CD4-positive, alpha-beta memory T cell (primary cell): ENCODE measurements at regions not wholly inside any gene's neighbourhood (a gene's known extent, or its start where the extent isn't known, plus 50 kb on each side); places are given as distances from the start of the nearest gene placed in this dataset.
A peak's percentile ranks its signal among the peaks of the same experiment; 100 is the strongest.

Experiments used
- CTCF ChIA-PET: fragments of 350-600 bp; sonication (Branson Sonifier 250); formaldehyde crosslinking; loops from one replicate; lab custom pipeline; 2021; ENCODE audit warnings: inconsistent platforms; ENCODE audit not compliant: partially characterized antibody; lab: Charles Lee
- POLR2A ChIA-PET: fragments of 350-600 bp; sonication (Branson Sonifier 250); formaldehyde crosslinking; loops from one replicate; lab custom pipeline; 2021; ENCODE audit not compliant: partially characterized antibody; lab: Charles Lee
- DNase-seq, 5 donors: peaks; one replicate each; pipeline versions ENCODE4 v3.0.0 to v3.0.0-alpha.2; 2020 to 2022; ENCODE audit warnings: mixed read lengths in 1 of 5
- H3K27ac ChIP-seq: one replicate; pipeline ENCODE4 v1.7.0; 2013; ENCODE audit warnings: low read depth, low read length
- H3K27me3 ChIP-seq: 2 replicates; pipeline ENCODE4 v1.7.0; 2013; ENCODE audit warnings: mild to moderate bottlenecking, low read length, moderate library complexity; ENCODE audit not compliant: insufficient read depth
- H3K36me3 ChIP-seq: 2 replicates; pipeline ENCODE4 v1.7.0; 2013; ENCODE audit warnings: mild to moderate bottlenecking, low read length, moderate library complexity; ENCODE audit not compliant: insufficient read depth
- H3K4me1 ChIP-seq: 2 replicates; pipeline ENCODE4 v1.7.0; 2013; ENCODE audit warnings: mild to moderate bottlenecking, low read length, moderate library complexity; ENCODE audit not compliant: insufficient read depth
- H3K4me3 ChIP-seq, 2 donors: one replicate each; pipeline ENCODE4 v1.7.0; 2013; ENCODE audit warnings: low read length in 2 of 2, mild to moderate bottlenecking in 1 of 2
- H3K9me3 ChIP-seq, 2 donors: one replicate each; pipeline ENCODE4 v1.7.0; 2013; ENCODE audit warnings: low read length in 2 of 2, control low read depth in 1 of 2; ENCODE audit not compliant: control insufficient read depth in 1 of 2
- H3K27ac Mint-ChIP-seq, 7 donors: one replicate each; pipeline ENCODE4 v1.8.0; 2020 to 2021; ENCODE audit warnings: mixed read lengths in 7 of 7, mild to moderate bottlenecking in 6 of 7, inconsistent platforms in 3 of 7, moderate library complexity in 3 of 7
- H3K27me3 Mint-ChIP-seq, 2 donors: one replicate each; pipeline ENCODE4 v1.8.0; 2020 to 2021; ENCODE audit warnings: mixed read lengths in 2 of 2
- H3K36me3 Mint-ChIP-seq, 2 donors: one replicate each; pipeline ENCODE4 v1.8.0; 2020 to 2021; ENCODE audit warnings: mixed read lengths in 2 of 2, inconsistent platforms in 1 of 2, mild to moderate bottlenecking in 1 of 2
- H3K4me1 Mint-ChIP-seq, 4 donors: one replicate each; pipeline ENCODE4 v1.8.0; 2020 to 2021; ENCODE audit warnings: mixed read lengths in 4 of 4, mild to moderate bottlenecking in 1 of 4
- H3K4me3 Mint-ChIP-seq, 8 donors: one replicate each; pipeline ENCODE4 v1.8.0; 2020 to 2021; ENCODE audit warnings: mixed read lengths in 8 of 8, mild to moderate bottlenecking in 7 of 8, moderate library complexity in 6 of 8, inconsistent platforms in 3 of 8
- H3K9me3 Mint-ChIP-seq, 8 donors: one replicate each; pipeline ENCODE4 v1.8.0; 2020 to 2021; ENCODE audit warnings: mixed read lengths in 8 of 8, mild to moderate bottlenecking in 5 of 8, inconsistent platforms in 3 of 8, moderate library complexity in 1 of 8
- intact Hi-C: fragments of 100-400 bp; cut with micrococcal nuclease; formaldehyde crosslinking; loops from one replicate; pipeline ENCODE4 v1.15.1; 2023

GRCh38 chr6:134117409-134117808, 65.0 kb upstream of the SLC2A12 start:
- no peaks in the 10 kb centered on the region for H3K4me1 ChIP-seq
- no peaks in the 10 kb centered on the region for H3K36me3 Mint-ChIP-seq
- intact Hi-C loops, result no loop called here
- ChIA-PET POLR2A (no interaction called here), CTCF (interaction anchor here (1.0 to 1.7 kb wide), 3 partner anchors 9 to 823 kb away, joined by 3 to 4 read pairs (median 3); no protein-coding TSS in a partner anchor)
- H3K27me3 Mint-ChIP-seq, result peaks cover 4 to 11% of the 10 kb centered on the region in 2 donors
- no peak overlapping the region for H3K27ac Mint-ChIP-seq
- no peak overlapping the region for H3K4me3 ChIP-seq
- DNase-seq, result no peak
- peaks cover 0 to 4% (median 0%) of the 10 kb centered on the region in 8 donors for H3K9me3 Mint-ChIP-seq
- H3K9me3 ChIP-seq, result no peaks in the 10 kb centered on the region
- H3K4me3 Mint-ChIP-seq, result no peak overlapping the region
- no peaks in the 10 kb centered on the region for H3K36me3 ChIP-seq
- peaks cover 0 to 5% (median 0%) of the 10 kb centered on the region in 4 donors for H3K4me1 Mint-ChIP-seq
- no peak overlapping the region for H3K27ac ChIP-seq
- no peaks in the 10 kb centered on the region for H3K27me3 ChIP-seq

DNA sequence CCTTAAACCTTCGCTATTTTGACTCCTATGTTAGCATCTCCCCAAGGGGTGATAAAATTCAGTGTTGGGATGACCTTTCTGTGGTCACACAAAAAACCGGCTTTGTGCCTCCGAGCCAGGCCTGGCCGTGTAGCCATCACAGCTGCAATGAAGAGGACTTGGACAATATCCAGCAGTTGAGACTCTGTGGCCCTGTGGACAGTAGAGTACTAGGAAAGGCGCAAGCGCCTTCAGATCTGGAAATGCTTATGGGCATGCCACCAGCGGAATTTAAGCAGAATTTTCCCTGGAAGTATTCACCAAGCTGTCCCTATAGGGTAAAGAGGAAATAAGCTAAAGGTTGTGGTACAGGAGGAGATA, 63.3 kb upstream of the SLC2A12 start:
- POLR2A ChIA-PET, result no interaction called here

GRCh38 chr6:134114918-134115714, 62.7 kb upstream of the SLC2A12 start:
- peaks cover 0 to 5% (median 0%) of the 10 kb centered on the region in 4 donors for H3K4me1 Mint-ChIP-seq
- H3K27me3 ChIP-seq, result no peaks in the 10 kb centered on the region
- no peaks in the 10 kb centered on the region for H3K9me3 ChIP-seq
- no peak overlapping the region for H3K27ac ChIP-seq
- no peak overlapping the region for H3K27ac Mint-ChIP-seq
- POLR2A ChIA-PET, result no interaction called here
- peaks cover 0 to 2% (median 0%) of the 10 kb centered on the region in 8 donors for H3K9me3 Mint-ChIP-seq
- no peak for DNase-seq
- no peaks in the 10 kb centered on the region for H3K36me3 ChIP-seq
- H3K27me3 Mint-ChIP-seq, result peaks cover 4 to 11% of the 10 kb centered on the region in 2 donors
- no peaks in the 10 kb centered on the region for H3K36me3 Mint-ChIP-seq
- CTCF ChIA-PET, result interaction anchor here (1.0 to 1.4 kb wide), 3 partner anchors 9 to 14 kb away, joined by 3 read pairs; no protein-coding TSS in a partner anchor
- H3K4me3 ChIP-seq, result no peak overlapping the region
- no peaks in the 10 kb centered on the region for H3K4me1 ChIP-seq
- intact Hi-C loops, result no loop called here
- no peak overlapping the region for H3K4me3 Mint-ChIP-seq

More for the DNA sequence above, 63.3 kb upstream of the SLC2A12 start:
- Histone ChIP-seq H3K4me3 (no peak overlapping the region), H3K27me3 (no peaks in the 10 kb centered on the region), H3K9me3 (no peaks in the 10 kb centered on the region), H3K4me1 (no peaks in the 10 kb centered on the region), H3K36me3 (no peaks in the 10 kb centered on the region), H3K27ac (no peak overlapping the region)
- Mint-ChIP-seq H3K4me3 (no peak overlapping the region), H3K4me1 (peaks cover 0 to 5% (median 0%) of the 10 kb centered on the region in 4 donors), H3K9me3 (peaks cover 0 to 4% (median 0%) of the 10 kb centered on the region in 8 donors), H3K36me3 (no peaks in the 10 kb centered on the region), H3K27me3 (peaks cover 4 to 11% of the 10 kb centered on the region in 2 donors), H3K27ac (no peak overlapping the region)
- intact Hi-C loops, result no loop called here
- CTCF ChIA-PET, result interaction anchor here (0.8 to 1.4 kb wide), 4 partner anchors 10 to 19 kb away, joined by 3 read pairs; no protein-coding TSS in a partner anchor
- no peak for DNase-seq

DNA sequence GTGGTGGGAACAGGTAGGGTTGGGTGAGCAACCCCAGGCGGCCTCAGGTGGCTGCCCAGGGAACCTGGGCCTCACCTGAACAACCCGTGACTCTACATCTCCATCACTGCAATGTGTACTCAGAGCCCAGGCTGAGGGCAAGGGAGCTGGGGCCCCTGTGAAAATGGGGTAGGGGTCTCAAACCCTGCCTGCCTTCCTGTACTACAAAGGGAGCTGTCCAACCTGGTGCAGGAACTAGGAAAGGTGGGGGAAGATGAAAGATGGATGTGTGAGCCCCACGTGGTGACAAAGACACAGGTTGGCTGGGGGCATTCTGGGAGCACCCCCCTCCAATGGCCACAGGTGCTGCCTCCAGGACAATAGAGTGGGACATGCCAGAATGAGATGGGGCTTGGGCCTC, 62.1 kb upstream of the SLC2A12 start:
- peaks cover 0 to 2% (median 0%) of the 10 kb centered on the region in 8 donors for H3K9me3 Mint-ChIP-seq
- no peaks in the 10 kb centered on the region for H3K9me3 ChIP-seq
- ChIA-PET CTCF (interaction anchor here (6.2 to 7.2 kb wide), 2 partner anchors 8 to 826 kb away, joined by 52 to 63 read pairs; no protein-coding TSS in a partner anchor), POLR2A (no interaction called here)
- H3K4me3 ChIP-seq, result no peak overlapping the region
- no peaks in the 10 kb centered on the region for H3K36me3 Mint-ChIP-seq
- H3K27ac ChIP-seq, result no peak overlapping the region
- intact Hi-C loops, result no loop called here
- H3K36me3 ChIP-seq, result no peaks in the 10 kb centered on the region
- no peak for DNase-seq
- no peak overlapping the region for H3K4me3 Mint-ChIP-seq
- no peak overlapping the region for H3K27ac Mint-ChIP-seq
- H3K4me1 ChIP-seq, result no peaks in the 10 kb centered on the region
- H3K4me1 Mint-ChIP-seq, result peaks cover 0 to 5% (median 0%) of the 10 kb centered on the region in 4 donors
- no peaks in the 10 kb centered on the region for H3K27me3 ChIP-seq
- peaks cover 4 to 11% of the 10 kb centered on the region in 2 donors for H3K27me3 Mint-ChIP-seq

DNA sequence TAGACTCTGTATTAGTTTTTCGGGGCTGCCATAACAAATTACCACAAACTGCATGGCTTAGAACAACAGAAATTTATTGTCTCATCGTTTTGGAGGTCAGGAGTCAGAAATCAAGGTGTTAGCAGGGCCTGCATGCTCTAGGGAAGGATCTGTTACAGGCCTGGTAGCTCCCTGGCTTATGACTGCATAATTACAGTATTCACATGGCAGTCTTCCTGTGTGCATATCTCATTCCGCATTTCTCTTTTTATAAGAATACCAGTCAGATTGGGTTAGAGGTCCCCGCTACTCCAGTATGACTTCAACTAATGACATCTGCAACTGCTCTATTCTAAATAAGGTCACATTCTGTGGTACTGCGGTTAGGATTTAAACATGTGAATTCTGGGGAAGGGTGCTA, 59.3 kb upstream of the SLC2A12 start:
- no peaks in the 10 kb centered on the region for H3K36me3 Mint-ChIP-seq
- no peak overlapping the region for H3K27ac ChIP-seq

GRCh38 chr6:134111062-134111677, 58.7 kb upstream of the SLC2A12 start:
- peaks cover 4 to 20% of the 10 kb centered on the region in 2 donors for H3K27me3 Mint-ChIP-seq
- no peak overlapping the region for H3K27ac Mint-ChIP-seq
- no peaks in the 10 kb centered on the region for H3K36me3 Mint-ChIP-seq
- ChIA-PET POLR2A (interaction anchor here (0.6 kb wide), 1 partner anchor 14 kb away, joined by 4 read pairs; no protein-coding TSS in a partner anchor), CTCF (interaction anchor here (0.7 to 7.2 kb wide), 19 partner anchors 9 to 1047 kb away, joined by 3 to 63 read pairs (median 3); no protein-coding TSS in a partner anchor)
- no peaks in the 10 kb centered on the region for H3K27me3 ChIP-seq
- no peak overlapping the region for H3K4me3 Mint-ChIP-seq
- peaks cover 0 to 2% (median 0%) of the 10 kb centered on the region in 8 donors for H3K9me3 Mint-ChIP-seq
- peaks cover 0 to 5% (median 0%) of the 10 kb centered on the region in 4 donors for H3K4me1 Mint-ChIP-seq
- no peak overlapping the region for H3K27ac ChIP-seq
- H3K36me3 ChIP-seq, result no peaks in the 10 kb centered on the region
- H3K9me3 ChIP-seq, result no peaks in the 10 kb centered on the region
- no peak overlapping the region for H3K4me3 ChIP-seq
- intact Hi-C loops, result loop anchor here (1.0 kb wide), 2 partner anchors 771 to 830 kb away; no protein-coding TSS in a partner anchor
- no peaks in the 10 kb centered on the region for H3K4me1 ChIP-seq
- DNase-seq, result peak; percentile 43 to 67 (median 57)

More for the DNA sequence above, 59.3 kb upstream of the SLC2A12 start:
- ChIA-PET POLR2A (no interaction called here), CTCF (interaction anchor here (0.7 to 7.2 kb wide), 21 partner anchors 9 to 1046 kb away, joined by 3 to 63 read pairs (median 3); no protein-coding TSS in a partner anchor)
- intact Hi-C loops, result loop anchor here (1.0 kb wide), 2 partner anchors 771 to 830 kb away; no protein-coding TSS in a partner anchor
- no peaks in the 10 kb centered on the region for H3K27me3 ChIP-seq
- H3K36me3 ChIP-seq, result no peaks in the 10 kb centered on the region
- no peak overlapping the region for H3K4me3 ChIP-seq
- H3K9me3 Mint-ChIP-seq, result peaks cover 0 to 2% (median 0%) of the 10 kb centered on the region in 8 donors
- peaks cover 0 to 5% (median 0%) of the 10 kb centered on the region in 4 donors for H3K4me1 Mint-ChIP-seq
- no peak overlapping the region for H3K4me3 Mint-ChIP-seq
- no peak for DNase-seq
- no peaks in the 10 kb centered on the region for H3K9me3 ChIP-seq
- peaks cover 4 to 20% of the 10 kb centered on the region in 2 donors for H3K27me3 Mint-ChIP-seq
- no peak overlapping the region for H3K27ac Mint-ChIP-seq
- no peaks in the 10 kb centered on the region for H3K4me1 ChIP-seq

GRCh38 chr6:134106702-134107101, 54.3 kb upstream of the SLC2A12 start:
- Histone ChIP-seq H3K4me1 (no peaks in the 10 kb centered on the region), H3K27me3 (no peaks in the 10 kb centered on the region), H3K27ac (no peak overlapping the region), H3K9me3 (no peaks in the 10 kb centered on the region), H3K36me3 (no peaks in the 10 kb centered on the region), H3K4me3 (no peak overlapping the region)
- no peaks in the 10 kb centered on the region for H3K4me1 Mint-ChIP-seq
- CTCF ChIA-PET, result interaction anchor here (0.8 to 2.3 kb wide), 5 partner anchors 8 to 183 kb away, joined by 3 to 10 read pairs (median 4); no protein-coding TSS in a partner anchor
- no peak overlapping the region for H3K27ac Mint-ChIP-seq
- POLR2A ChIA-PET, result no interaction called here
- H3K36me3 Mint-ChIP-seq, result no peaks in the 10 kb centered on the region
- no peak overlapping the region for H3K4me3 Mint-ChIP-seq
- DNase-seq, result no peak
- no peaks in the 10 kb centered on the region for H3K9me3 Mint-ChIP-seq
- intact Hi-C loops, result no loop called here
- peaks cover 0 to 9% of the 10 kb centered on the region in 2 donors for H3K27me3 Mint-ChIP-seq
